SK-N-SH (cell line): ENCODE measurements at regions not wholly inside any gene's neighbourhood (a gene's known extent, or its start where the extent isn't known, plus 50 kb on each side); places are given as distances from the start of the nearest gene placed in this dataset.

ENCODE experiments used
- CTCF ChIA-PET: fragments of 300-600, 350-600 bp; formaldehyde crosslinking; extraction: SDS; loops from one replicate; lab custom pipeline; 2021; lab: Yijun Ruan, JAX
- POLR2A ChIA-PET: fragments of 350-600 bp; sonication (Branson Sonifier 250); formaldehyde crosslinking; extraction: SDS; loops from one replicate; lab custom pipeline; 2020; ENCODE audit warnings: antibody characterized with exemption, inconsistent platforms; lab: Yijun Ruan, JAX
- DNase-seq: peaks from one replicate; pipeline ENCODE4 v3.0.0; 2012
- H2AFZ ChIP-seq: fragments of 200-600 bp; sonication (generic); 2 replicates; pipeline ENCODE4 v1.8.1; 2016; ENCODE audit warnings: antibody characterized with exemption, mild to moderate bottlenecking, low read depth
- H3F3A ChIP-seq: fragments of 200-600 bp; sonication (generic); replicated peaks from 2 replicates; pipeline ENCODE3; 2016; ENCODE audit warnings: antibody characterized with exemption, mild to moderate bottlenecking; ENCODE audit not compliant: insufficient read depth
- H3K27ac ChIP-seq, 2 experiments: fragments of 200-500 bp in 1 of 2; fragments of 200-600 bp in 1 of 2; sonication (Bioruptor generic) in 1 of 2; sonication (generic), shearing (Covaris generic) in 1 of 2; 2 replicates each; pipeline versions ENCODE4 v1.5.1 to v1.6.1; 2014 to 2016; ENCODE audit warnings: low read depth in 2 of 2, inconsistent platforms in 1 of 2, low read length in 1 of 2, mild to moderate bottlenecking in 1 of 2, mixed read lengths in 1 of 2
- H3K27me3 ChIP-seq: fragments of 200-600 bp; sonication (generic), shearing (Covaris generic); 2 replicates; pipeline ENCODE4 v1.6.1; 2016; ENCODE audit warnings: mixed run types; ENCODE audit not compliant: insufficient read depth
- H3K36me3 ChIP-seq, 2 experiments: fragments of 200-500 bp in 1 of 2; fragments of 200-600 bp in 1 of 2; sonication (Bioruptor generic) in 1 of 2; sonication (generic) in 1 of 2; replicated peaks in 1 of 2; 2 replicates each; pipeline versions ENCODE3 to v1.5.1; 2014 to 2016; ENCODE audit warnings: low read length in 1 of 2, mild to moderate bottlenecking in 1 of 2; ENCODE audit not compliant: insufficient read depth in 2 of 2, control insufficient read depth in 1 of 2
- H3K4me1 ChIP-seq, 2 experiments: fragments of 200-500 bp in 1 of 2; fragments of 200-600 bp in 1 of 2; sonication (Bioruptor generic) in 1 of 2; sonication (generic), shearing (Covaris generic) in 1 of 2; 2 replicates each; pipeline versions ENCODE4 v1.5.1 to v1.6.1; 2014 to 2016; ENCODE audit warnings: low read depth in 1 of 2, low read length in 1 of 2, mixed run types in 1 of 2; ENCODE audit not compliant: insufficient read depth in 2 of 2, control insufficient read depth in 1 of 2
- H3K4me2 ChIP-seq: fragments of 200-600 bp; sonication (generic), shearing (Covaris generic); 2 replicates; pipeline ENCODE4 v1.6.1; 2017; ENCODE audit warnings: mixed run types
- H3K4me3 ChIP-seq, 2 experiments: fragments of 200-500 bp in 1 of 2; fragments of 200-600 bp in 1 of 2; sonication (Bioruptor generic) in 1 of 2; sonication (generic), shearing (Covaris generic) in 1 of 2; 2 replicates each; pipeline versions ENCODE4 v1.5.1 to v1.8.1; 2014 to 2016; ENCODE audit warnings: low read depth in 2 of 2, inconsistent platforms in 1 of 2, low read length in 1 of 2, mild to moderate bottlenecking in 1 of 2, mixed read lengths in 1 of 2, moderate library complexity in 1 of 2
- H3K79me2 ChIP-seq: fragments of 200-600 bp; sonication (generic); 2 replicates; pipeline ENCODE4 v1.8.1; 2017; ENCODE audit warnings: mild to moderate bottlenecking; ENCODE audit not compliant: insufficient read depth
- H3K9ac ChIP-seq: fragments of 200-600 bp; sonication (generic); 2 replicates; pipeline ENCODE4 v1.6.1; 2017; ENCODE audit warnings: mixed run types
- H3K9me2 ChIP-seq: fragments of 200-600 bp; sonication (generic); 2 replicates; pipeline ENCODE4 v1.6.1; 2017; ENCODE audit warnings: mixed run types
- H3K9me3 ChIP-seq: fragments of 200-600 bp; sonication (generic); 2 replicates; pipeline ENCODE4 v1.6.1; 2017; ENCODE audit warnings: mixed run types, mild to moderate bottlenecking, moderate library complexity
- H4K20me1 ChIP-seq: fragments of 200-600 bp; sonication (generic); 2 replicates; pipeline ENCODE4 v1.6.1; 2017; ENCODE audit warnings: mild to moderate bottlenecking, mixed run types; ENCODE audit not compliant: insufficient read depth
- CTCF ChIP-seq: fragments of 200-600 bp; sonication (generic); IDR thresholded peaks from 2 replicates; pipeline ENCODE4 v1.6.1; 2017; ENCODE audit warnings: antibody characterized with exemption, mild to moderate bottlenecking, moderate library complexity
- EP300 ChIP-seq, 2 experiments: IDR thresholded peaks; 2 replicates each; pipeline versions ENCODE4 v1.4.0 to v1.6.1; 2012; ENCODE audit warnings: borderline replicate concordance in 1 of 2, low read depth in 1 of 2, low read length in 1 of 2
- FOXJ3 ChIP-seq: sonication (generic); formaldehyde crosslinking; IDR thresholded peaks from 2 replicates; pipeline ENCODE4 v1.5.1; 2020; ENCODE audit warnings: mild to moderate bottlenecking, missing genetic modification reagents
- FOXM1 ChIP-seq: IDR thresholded peaks from 2 replicates; pipeline ENCODE4 v1.4.0; 2012; ENCODE audit warnings: low read depth, mild to moderate bottlenecking
- GABPA ChIP-seq: IDR thresholded peaks from 2 replicates; pipeline ENCODE4 v1.4.0; 2012; ENCODE audit warnings: low read depth, mild to moderate bottlenecking
- GATA2 ChIP-seq: sonication (generic); formaldehyde crosslinking; IDR thresholded peaks from 2 replicates; pipeline ENCODE4 v1.5.0; 2020; ENCODE audit warnings: mild to moderate bottlenecking, missing genetic modification reagents
- JUND ChIP-seq: IDR thresholded peaks from 2 replicates; pipeline ENCODE4 v1.4.0; 2012
- RAD21 ChIP-seq: IDR thresholded peaks from 2 replicates; pipeline ENCODE4 v1.6.1; 2012; ENCODE audit warnings: mild to moderate bottlenecking, low read length
- RXRA ChIP-seq: IDR thresholded peaks from 2 replicates; pipeline ENCODE4 v1.4.0; 2012; ENCODE audit warnings: low read depth, mild to moderate bottlenecking, borderline replicate concordance
- SMC3 ChIP-seq: IDR thresholded peaks from 2 replicates; pipeline ENCODE4 v1.6.1; 2012; ENCODE audit warnings: low read depth, low read length, improper control_type of control experiment
- TCF12 ChIP-seq: IDR thresholded peaks from 2 replicates; pipeline ENCODE4 v1.4.0; 2012
- TEAD4 ChIP-seq: IDR thresholded peaks from 2 replicates; pipeline ENCODE4 v1.4.0; 2012; ENCODE audit warnings: mild to moderate bottlenecking, borderline replicate concordance; ENCODE audit not compliant: insufficient read depth
- USF1 ChIP-seq: IDR thresholded peaks from 2 replicates; pipeline ENCODE4 v1.4.0; 2012; ENCODE audit warnings: low read depth, borderline replicate concordance
- YY1 ChIP-seq: IDR thresholded peaks from 2 replicates; pipeline ENCODE4 v1.4.0; 2012; ENCODE audit warnings: low read depth, mild to moderate bottlenecking
- WGBS: methylation state at CpG from one replicate; pipeline ENCODE4 v1.1.6; 2017; ENCODE audit warnings: low lambda C conversion rate; 5-methylcytosine and 5-hydroxymethylcytosine counted together
- TF ChIP-seq, protein P1 (sequence below): IDR thresholded peaks from 2 replicates; pipeline ENCODE4 v1.4.0; 2012; ENCODE audit warnings: low read depth, borderline replicate concordance
- TF ChIP-seq, protein P2 (sequence below): fragments of 150-350 bp; IDR thresholded peaks from 2 replicates; pipeline ENCODE4 v1.6.1; 2017; ENCODE audit warnings: antibody characterized with exemption, low read length, low read depth, borderline replicate concordance

- Histone ChIP-seq H3K36me3 (no peaks in the 10 kb centered on the region), H3F3A (no peaks in the 10 kb centered on the region), H3K4me2 (no peak overlapping the region), H3K27ac (no peak overlapping the region), H3K9me2 (no peaks in the 10 kb centered on the region), H3K27me3 (no peaks in the 10 kb centered on the region), H3K4me3 (no peak overlapping the region), H3K9ac (no peak overlapping the region), H4K20me1 (no peaks in the 10 kb centered on the region), H3K4me1 (peaks cover 0 to 2% of the 10 kb centered on the region in 2 experiments; a peak in 1 of 4 replicates), H3K9me3 (no peaks in the 10 kb centered on the region), H3K79me2 (no peaks in the 10 kb centered on the region), H2AFZ (no peak overlapping the region)
- DNase-seq, result no peak
- ChIA-PET POLR2A (no interaction called here), CTCF (no interaction called here)
- no peak for TF ChIP-seq USF1
- TF ChIP-seq GATA2 (CRISPR knock-in tag), result no peak
- TF ChIP-seq EP300 (IDR thresholded peaks at IDR 0.05; ENCODE audit: borderline replicate concordance in 1 of 2, low read depth in 1 of 2, low read length in 1 of 2), result no peak
- no peak for TF ChIP-seq RXRA
- TF ChIP-seq, protein P1, sequence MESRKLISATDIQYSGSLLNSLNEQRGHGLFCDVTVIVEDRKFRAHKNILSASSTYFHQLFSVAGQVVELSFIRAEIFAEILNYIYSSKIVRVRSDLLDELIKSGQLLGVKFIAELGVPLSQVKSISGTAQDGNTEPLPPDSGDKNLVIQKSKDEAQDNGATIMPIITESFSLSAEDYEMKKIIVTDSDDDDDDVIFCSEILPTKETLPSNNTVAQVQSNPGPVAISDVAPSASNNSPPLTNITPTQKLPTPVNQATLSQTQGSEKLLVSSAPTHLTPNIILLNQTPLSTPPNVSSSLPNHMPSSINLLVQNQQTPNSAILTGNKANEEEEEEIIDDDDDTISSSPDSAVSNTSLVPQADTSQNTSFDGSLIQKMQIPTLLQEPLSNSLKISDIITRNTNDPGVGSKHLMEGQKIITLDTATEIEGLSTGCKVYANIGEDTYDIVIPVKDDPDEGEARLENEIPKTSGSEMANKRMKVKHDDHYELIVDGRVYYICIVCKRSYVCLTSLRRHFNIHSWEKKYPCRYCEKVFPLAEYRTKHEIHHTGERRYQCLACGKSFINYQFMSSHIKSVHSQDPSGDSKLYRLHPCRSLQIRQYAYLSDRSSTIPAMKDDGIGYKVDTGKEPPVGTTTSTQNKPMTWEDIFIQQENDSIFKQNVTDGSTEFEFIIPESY, result no peak
- TF ChIP-seq FOXJ3, result no peak
- no peak for TF ChIP-seq JUND
- no peak for TF ChIP-seq SMC3
- TF ChIP-seq FOXM1, result no peak
- TF ChIP-seq GABPA, result no peak
- no peak for TF ChIP-seq CTCF
- TF ChIP-seq TEAD4, result no peak
- TF ChIP-seq, protein P2, sequence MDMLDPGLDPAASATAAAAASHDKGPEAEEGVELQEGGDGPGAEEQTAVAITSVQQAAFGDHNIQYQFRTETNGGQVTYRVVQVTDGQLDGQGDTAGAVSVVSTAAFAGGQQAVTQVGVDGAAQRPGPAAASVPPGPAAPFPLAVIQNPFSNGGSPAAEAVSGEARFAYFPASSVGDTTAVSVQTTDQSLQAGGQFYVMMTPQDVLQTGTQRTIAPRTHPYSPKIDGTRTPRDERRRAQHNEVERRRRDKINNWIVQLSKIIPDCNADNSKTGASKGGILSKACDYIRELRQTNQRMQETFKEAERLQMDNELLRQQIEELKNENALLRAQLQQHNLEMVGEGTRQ, result no peak
- TF ChIP-seq RAD21, result no peak
- TF ChIP-seq TCF12, result no peak
- TF ChIP-seq YY1, result no peak
- 91% methylated on average over 4 of the region's 4 CpGs for WGBS
Observed at GRCh38 chr16:64292953-64293352, 828.9 kb downstream of the CDH11 start.
